Tibial artery (tissue), 4 donors: ENCODE measurements at regions not wholly inside any gene's neighbourhood (a gene's known extent, or its start where the extent isn't known, plus 50 kb on each side); places are given as distances from the start of the nearest gene placed in this dataset.

Experiments used
- DNase-seq, 2 donors: peaks; one replicate each; pipeline ENCODE4 v3.0.0-alpha.2; 2019
- H3K27ac ChIP-seq, 2 donors: fragments of 200-600 bp; sonication (generic) in 1 of 2; 1 replicate in 1 of 2; 2 replicates in 1 of 2; pipeline ENCODE4 v1.5.1; 2018 to 2019; ENCODE audit warnings: mild to moderate bottlenecking in 1 of 2
- H3K27me3 ChIP-seq, 2 donors: fragments of 200-600 bp; sonication (generic) in 1 of 2; one replicate each; pipeline versions ENCODE4 v1.5.1 to v1.6.0; 2016 to 2019
- H3K36me3 ChIP-seq, 3 donors: fragments of 200-600 bp; sonication (generic) in 2 of 3; one replicate each; pipeline ENCODE4 v1.5.1; 2016 to 2019; ENCODE audit warnings: mild to moderate bottlenecking in 2 of 3
- H3K4me1 ChIP-seq, 4 donors: fragments of 200-600 bp; sonication (generic) in 2 of 4; 1 replicate in 3 of 4; 2 replicates in 1 of 4; pipeline ENCODE4 v1.5.1; 2016 to 2019
- H3K4me3 ChIP-seq, 2 donors: fragments of 200-600 bp; sonication (generic) in 1 of 2; 1 replicate in 1 of 2; 2 replicates in 1 of 2; pipeline ENCODE4 v1.5.1; 2018 to 2019; ENCODE audit warnings: mild to moderate bottlenecking in 2 of 2
- H3K9me3 ChIP-seq, 3 donors: fragments of 200-600 bp; sonication (generic) in 1 of 3; one replicate each; pipeline ENCODE4 v1.5.1; 2016 to 2019
- intact Hi-C: fragments of 100-400 bp; cut with DNase I; formaldehyde crosslinking; loops from one replicate; pipeline ENCODE4 v1.15.0; 2023; ENCODE audit warnings: low total_unique reads
- TF ChIP-seq, protein P1 (sequence below), 2 experiments: fragments of 200-600 bp in 1 of 2; fragments of 450-650 bp in 1 of 2; IDR thresholded peaks; one replicate each; pipeline ENCODE4 v1.5.1; 2017 to 2019; ENCODE audit warnings: antibody characterized with exemption in 2 of 2, mild to moderate bottlenecking in 1 of 2, moderate library complexity in 1 of 2

- Histone ChIP-seq H3K9me3 (no peaks in the 10 kb centered on the region), H3K27ac (no peak overlapping the region), H3K4me3 (no peak overlapping the region), H3K4me1 (no peaks in the 10 kb centered on the region), H3K36me3 (no peaks in the 10 kb centered on the region), H3K27me3 (no peaks in the 10 kb centered on the region)
- intact Hi-C loops, result no loop called here
- no peak for DNase-seq
- TF ChIP-seq, protein P1, sequence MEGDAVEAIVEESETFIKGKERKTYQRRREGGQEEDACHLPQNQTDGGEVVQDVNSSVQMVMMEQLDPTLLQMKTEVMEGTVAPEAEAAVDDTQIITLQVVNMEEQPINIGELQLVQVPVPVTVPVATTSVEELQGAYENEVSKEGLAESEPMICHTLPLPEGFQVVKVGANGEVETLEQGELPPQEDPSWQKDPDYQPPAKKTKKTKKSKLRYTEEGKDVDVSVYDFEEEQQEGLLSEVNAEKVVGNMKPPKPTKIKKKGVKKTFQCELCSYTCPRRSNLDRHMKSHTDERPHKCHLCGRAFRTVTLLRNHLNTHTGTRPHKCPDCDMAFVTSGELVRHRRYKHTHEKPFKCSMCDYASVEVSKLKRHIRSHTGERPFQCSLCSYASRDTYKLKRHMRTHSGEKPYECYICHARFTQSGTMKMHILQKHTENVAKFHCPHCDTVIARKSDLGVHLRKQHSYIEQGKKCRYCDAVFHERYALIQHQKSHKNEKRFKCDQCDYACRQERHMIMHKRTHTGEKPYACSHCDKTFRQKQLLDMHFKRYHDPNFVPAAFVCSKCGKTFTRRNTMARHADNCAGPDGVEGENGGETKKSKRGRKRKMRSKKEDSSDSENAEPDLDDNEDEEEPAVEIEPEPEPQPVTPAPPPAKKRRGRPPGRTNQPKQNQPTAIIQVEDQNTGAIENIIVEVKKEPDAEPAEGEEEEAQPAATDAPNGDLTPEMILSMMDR (IDR thresholded peaks at IDR 0.05), result no peak
Observed at GRCh38 chr2:235413064-235413463, 80.8 kb upstream of the AGAP1 start.

DNA sequence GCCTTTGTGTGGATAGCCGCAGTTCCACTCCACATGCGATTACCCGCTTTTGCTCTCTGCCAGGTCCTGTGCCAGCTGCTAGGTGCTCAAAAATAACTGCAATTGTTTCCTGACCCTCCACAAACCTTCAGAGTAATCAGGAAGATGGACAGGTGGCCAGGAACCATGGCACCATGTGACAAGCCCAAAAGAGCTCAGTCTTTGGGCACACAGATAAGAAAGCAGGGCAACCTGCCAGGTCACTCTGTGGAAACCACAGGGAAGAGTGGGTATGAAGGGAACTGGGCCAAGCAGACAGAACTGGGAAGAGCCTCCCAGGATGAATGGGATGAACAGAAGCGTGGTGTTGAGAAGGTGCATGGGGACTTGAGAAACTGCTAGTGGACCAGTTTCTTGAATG, 79.4 kb upstream of the AGAP1 start:
- no peaks in the 10 kb centered on the region for H3K36me3 ChIP-seq
- H3K4me3 ChIP-seq, result no peak overlapping the region
- H3K4me1 ChIP-seq, result no peaks in the 10 kb centered on the region
- TF ChIP-seq, protein P1 (IDR thresholded peaks at IDR 0.05), result no peak
- intact Hi-C loops, result no loop called here
- no peak for DNase-seq
- H3K9me3 ChIP-seq, result no peaks in the 10 kb centered on the region
- no peak overlapping the region for H3K27ac ChIP-seq
- H3K27me3 ChIP-seq, result no peaks in the 10 kb centered on the region

DNA sequence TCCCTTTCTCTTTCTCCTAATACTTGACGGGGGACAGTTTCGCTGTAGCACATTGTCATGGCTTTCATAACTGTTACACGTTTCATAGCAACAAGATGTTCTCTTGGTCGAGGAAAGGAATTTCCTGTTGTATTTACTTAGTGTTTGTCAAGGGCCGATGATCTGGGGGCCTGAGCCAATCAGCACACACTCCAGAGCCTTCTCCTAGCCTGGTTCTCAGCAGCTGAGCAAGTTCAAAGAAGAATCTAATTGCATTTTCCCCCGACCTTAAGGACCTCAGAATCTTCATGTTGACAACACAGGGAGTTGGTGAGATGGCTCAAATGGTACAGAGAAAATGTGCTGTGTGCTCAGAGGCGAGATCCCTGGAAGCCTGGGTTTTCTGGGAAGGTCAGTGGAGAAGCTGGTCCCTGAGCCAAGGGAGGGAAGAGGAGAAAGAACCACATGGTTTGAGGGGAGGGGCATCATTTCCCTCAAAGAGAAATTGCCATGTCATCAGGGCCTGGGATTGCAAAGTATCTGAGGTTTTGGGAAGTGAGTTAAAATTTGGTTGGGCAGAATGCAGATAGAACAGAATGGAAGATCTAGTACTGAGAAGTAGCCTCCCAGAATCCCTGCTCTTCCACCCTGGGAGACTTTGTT, 76.9 kb upstream of the AGAP1 start:
- Histone ChIP-seq H3K27me3 (peaks cover 0 to 6% of the 10 kb centered on the region in 2 donors), H3K4me3 (no peak overlapping the region), H3K4me1 (no peaks in the 10 kb centered on the region), H3K27ac (no peak overlapping the region), H3K36me3 (no peaks in the 10 kb centered on the region), H3K9me3 (no peaks in the 10 kb centered on the region)
- intact Hi-C loops, result no loop called here
- TF ChIP-seq, protein P1 (IDR thresholded peaks at IDR 0.05), result no peak
- no peak for DNase-seq

DNA sequence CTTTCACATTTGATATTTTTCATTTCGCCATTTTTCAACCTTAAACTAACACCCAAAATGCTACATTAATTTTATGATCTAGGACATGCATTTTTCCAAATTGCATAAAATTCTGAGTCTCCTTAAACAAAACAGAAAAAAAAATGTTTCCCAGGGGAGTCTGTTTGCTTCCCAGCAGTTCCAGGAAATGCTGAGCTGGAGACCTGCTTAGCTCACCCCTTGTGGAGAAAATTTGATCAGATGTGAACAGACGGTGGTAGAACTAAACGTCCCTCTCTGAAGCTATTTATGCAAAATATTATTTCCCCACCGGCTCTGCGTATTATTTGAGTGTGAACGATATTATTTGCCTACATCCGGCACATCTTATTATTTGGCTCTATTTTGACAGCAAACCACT, 74.9 kb upstream of the AGAP1 start:
- Histone ChIP-seq H3K27me3 (peaks cover 0 to 6% of the 10 kb centered on the region in 2 donors), H3K4me3 (no peak overlapping the region), H3K36me3 (no peaks in the 10 kb centered on the region), H3K4me1 (no peaks in the 10 kb centered on the region), H3K9me3 (peaks cover 0 to 2% (median 0%) of the 10 kb centered on the region in 3 donors), H3K27ac (no peak overlapping the region)
- DNase-seq, result no peak
- intact Hi-C loops, result no loop called here
- TF ChIP-seq, protein P1 (IDR thresholded peaks at IDR 0.05), result no peak

DNA sequence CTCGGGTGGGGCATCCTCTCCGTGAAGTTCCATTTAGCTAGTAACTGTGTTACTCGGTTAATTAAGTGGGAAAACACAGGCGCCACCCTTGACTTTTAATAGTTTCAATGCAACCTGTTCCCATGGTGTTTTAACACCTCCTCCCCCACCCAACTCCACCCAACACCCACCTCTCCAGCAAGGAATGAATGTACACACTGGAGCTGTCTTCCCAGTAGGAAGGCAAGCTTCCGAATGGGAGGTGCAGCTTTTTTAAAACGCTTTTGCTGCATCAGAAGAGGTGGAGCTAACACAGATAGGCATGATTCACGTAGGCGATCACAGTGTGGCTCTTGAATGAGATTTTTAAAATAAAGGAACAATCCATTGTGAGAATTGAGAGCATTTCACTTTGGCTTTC, 73.8 kb upstream of the AGAP1 start:
- Histone ChIP-seq H3K27ac (no peak overlapping the region), H3K4me3 (no peak overlapping the region), H3K36me3 (no peaks in the 10 kb centered on the region), H3K4me1 (no peaks in the 10 kb centered on the region), H3K9me3 (peaks cover 0 to 10% (median 0%) of the 10 kb centered on the region in 3 donors), H3K27me3 (peaks cover 0 to 6% of the 10 kb centered on the region in 2 donors)
- intact Hi-C loops, result no loop called here
- TF ChIP-seq, protein P1 (IDR thresholded peaks at IDR 0.05), result no peak
- DNase-seq, result no peak

GRCh38 chr2:235421618-235422017, 72.2 kb upstream of the AGAP1 start:
- no peak overlapping the region for H3K27ac ChIP-seq
- peaks cover 0 to 10% (median 0%) of the 10 kb centered on the region in 3 donors for H3K9me3 ChIP-seq
- no peaks in the 10 kb centered on the region for H3K36me3 ChIP-seq
- H3K27me3 ChIP-seq, result peaks cover 0 to 6% of the 10 kb centered on the region in 2 donors
- TF ChIP-seq, protein P1 (IDR thresholded peaks at IDR 0.05), result no peak
- H3K4me1 ChIP-seq, result no peaks in the 10 kb centered on the region
- intact Hi-C loops, result no loop called here
- no peak for DNase-seq
- H3K4me3 ChIP-seq, result no peak overlapping the region
